Activated naive CD4-positive, alpha-beta T cell treated with anti-CD3 and anti-CD28 coated beads, Interleukin-2, amount 50 U/mL, for 72 hours (primary cell): ENCODE measurements at regions not wholly inside any gene's neighbourhood (a gene's known extent, or its start where the extent isn't known, plus 50 kb on each side); places are given as distances from the start of the nearest gene placed in this dataset.

Experiments used
- ATAC-seq, 2 donors: fragments of 150-1000 bp; cut with Tn5 transposase; 2 replicates each; pipeline ENCODE4 v1.10.0; 2021; ENCODE audit warnings: mild to moderate bottlenecking in 2 of 2, moderate library complexity in 2 of 2
- DNase-seq, 2 donors: peaks; one replicate each; pipeline ENCODE4 v3.0.0; 2021 to 2022; ENCODE audit warnings: low spot score in 2 of 2
- H3K27ac Mint-ChIP-seq, 2 donors: one replicate each; pipeline ENCODE4 v1.8.0; 2022; ENCODE audit warnings: mild to moderate bottlenecking in 2 of 2, mixed read lengths in 2 of 2
- H3K36me3 Mint-ChIP-seq, 2 donors: one replicate each; pipeline ENCODE4 v1.8.0; 2022; ENCODE audit warnings: mixed read lengths in 2 of 2
- H3K9me3 Mint-ChIP-seq, 2 donors: one replicate each; pipeline ENCODE4 v1.8.0; 2022; ENCODE audit warnings: mixed read lengths in 2 of 2

DNA sequence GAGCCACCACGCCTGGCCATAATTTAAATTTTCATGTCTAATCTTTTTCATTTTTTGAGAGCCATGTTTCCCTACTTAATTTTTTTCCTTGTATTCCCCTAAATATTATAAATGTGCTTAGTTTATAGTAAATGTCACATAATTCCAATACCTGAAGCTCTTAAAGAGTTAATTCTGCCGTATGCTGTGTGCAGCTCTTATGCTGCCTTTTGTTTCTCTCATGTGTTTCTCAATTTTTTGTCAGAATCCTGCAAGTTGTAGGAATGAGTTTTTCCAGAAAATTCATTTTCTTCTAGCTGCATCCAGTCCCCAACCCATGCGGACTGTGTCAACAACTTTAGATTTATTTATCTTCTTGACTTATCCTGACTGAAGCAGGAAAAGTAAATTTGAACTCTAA is 90.9 kb upstream of the ROBO2 start:
- Mint-ChIP-seq H3K36me3 (peaks cover 0 to 7% of the 10 kb centered on the region in 2 donors), H3K27ac (no peak overlapping the region), H3K9me3 (peaks cover 8 to 14% of the 10 kb centered on the region in 2 donors)
- DNase-seq (no peak), ATAC-seq (no peak)

DNA sequence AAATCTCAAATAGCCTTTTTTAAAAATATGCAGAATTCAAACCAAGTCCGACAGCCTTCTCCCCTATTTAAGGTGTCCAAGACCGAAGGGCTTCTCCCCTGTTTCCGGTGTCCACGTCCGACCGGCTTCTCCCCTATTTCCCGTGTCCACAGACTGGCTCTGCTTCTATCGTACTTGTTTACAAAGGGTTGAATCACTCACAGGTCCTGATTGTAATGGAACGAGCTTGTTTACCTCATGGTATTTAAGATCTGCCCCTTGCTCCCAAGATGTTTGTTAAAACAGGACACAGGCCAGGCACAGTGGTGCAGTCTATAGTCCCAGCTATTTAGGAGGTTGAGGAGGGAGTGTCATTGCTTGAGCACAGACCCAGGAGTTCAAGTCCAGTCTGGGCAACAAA is 90.4 kb upstream of the ROBO2 start:
- H3K36me3 Mint-ChIP-seq = peaks cover 0 to 7% of the 10 kb centered on the region in 2 donors

DNA sequence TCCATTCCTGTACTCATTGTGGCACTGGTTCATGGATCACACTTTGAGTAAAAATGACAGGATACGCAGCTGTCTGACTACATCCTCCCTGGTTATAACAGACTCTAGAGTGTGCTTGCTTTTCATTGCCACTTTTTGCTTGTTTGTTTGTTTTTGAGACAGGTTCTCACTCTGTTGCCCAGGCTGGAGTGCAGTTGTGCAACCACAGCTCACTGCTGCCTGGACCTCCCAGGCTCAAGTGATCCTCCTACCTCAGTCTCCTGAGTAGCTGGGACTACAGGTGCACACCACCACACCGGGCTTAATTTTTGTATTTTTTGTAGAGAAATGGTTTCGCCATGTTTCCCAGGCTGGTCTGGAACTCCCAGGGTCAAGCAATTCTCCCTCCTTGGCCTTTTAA is 89.3 kb upstream of the ROBO2 start:
- Mint-ChIP-seq H3K27ac (no peak overlapping the region), H3K36me3 (peaks cover 0 to 7% of the 10 kb centered on the region in 2 donors), H3K9me3 (peaks cover 8 to 11% of the 10 kb centered on the region in 2 donors)
- ATAC-seq = no peak
- DNase-seq = no peak

More for the DNA sequence above, 90.4 kb upstream of the ROBO2 start:
- Mint-ChIP-seq H3K9me3 (peaks cover 8 to 14% of the 10 kb centered on the region in 2 donors), H3K27ac (no peak overlapping the region)
- DNase-seq (no peak), ATAC-seq (no peak)

DNA sequence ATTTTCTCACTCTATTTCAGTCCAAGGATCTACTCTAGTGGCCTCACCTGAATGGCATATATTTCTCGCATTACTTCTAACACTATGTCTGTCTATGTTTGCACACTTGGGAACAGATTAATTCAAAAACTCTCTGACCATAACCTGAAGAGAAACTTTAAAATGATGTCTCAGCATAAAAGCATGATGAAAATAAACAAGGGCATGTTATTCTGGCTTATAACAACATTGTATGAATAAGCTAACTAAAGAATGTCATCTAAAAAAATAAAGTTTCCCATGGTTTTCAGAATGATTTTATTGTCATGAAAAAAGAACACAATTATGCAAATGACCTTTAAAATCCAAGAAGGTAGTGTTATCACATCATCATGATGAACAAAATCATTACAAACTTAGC is 85.5 kb upstream of the ROBO2 start:
- H3K36me3 Mint-ChIP-seq = peaks cover 0 to 2% of the 10 kb centered on the region in 2 donors
- no peak overlapping the region for H3K27ac Mint-ChIP-seq
- ATAC-seq (no peak), DNase-seq (no peak)
- H3K9me3 Mint-ChIP-seq = peaks cover 3 to 16% of the 10 kb centered on the region in 2 donors

DNA sequence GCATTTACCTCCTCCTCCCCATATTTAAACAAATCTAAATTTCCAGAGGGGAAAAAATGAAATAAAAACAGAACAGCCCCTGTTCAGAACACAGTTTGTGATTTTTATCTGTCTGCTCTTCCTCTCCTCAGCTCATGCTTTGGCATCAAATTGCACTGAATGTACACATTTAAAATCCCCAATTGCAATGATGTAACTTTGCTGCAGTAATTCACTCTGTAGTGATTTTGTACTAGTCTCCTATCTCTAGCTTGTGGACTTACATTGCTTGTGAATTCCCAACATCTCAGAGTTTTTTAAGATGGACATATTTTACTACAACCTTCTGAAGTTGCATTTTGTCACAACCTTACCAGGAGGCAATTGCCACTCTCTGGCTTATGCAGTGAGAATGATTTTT is 81.6 kb upstream of the ROBO2 start:
- ATAC-seq = no peak
- H3K36me3 Mint-ChIP-seq = no peaks in the 10 kb centered on the region

DNA sequence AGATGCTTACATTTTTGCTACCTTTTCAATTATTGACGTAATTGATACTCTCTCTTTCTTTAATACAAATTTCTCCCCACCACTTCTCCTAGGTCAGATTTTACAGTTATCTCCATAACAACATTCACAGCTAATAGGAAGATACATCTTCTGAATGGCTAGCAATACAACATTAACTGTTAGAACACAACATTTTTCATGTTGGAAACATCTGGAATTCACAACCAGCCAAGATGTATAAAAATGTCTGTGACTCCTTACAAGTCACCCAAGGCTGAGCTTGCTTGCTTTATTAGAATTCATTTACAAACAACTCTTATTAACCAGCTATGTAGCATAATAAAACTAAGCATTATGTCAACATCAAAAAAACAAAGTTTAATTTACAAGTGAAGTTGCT is 81.0 kb upstream of the ROBO2 start:
- H3K36me3 Mint-ChIP-seq = no peaks in the 10 kb centered on the region
- H3K27ac Mint-ChIP-seq = no peak overlapping the region
- DNase-seq (no peak), ATAC-seq (no peak)
- H3K9me3 Mint-ChIP-seq = peaks cover 0 to 8% of the 10 kb centered on the region in 2 donors

More for the DNA sequence above, 81.6 kb upstream of the ROBO2 start:
- peaks cover 0 to 8% of the 10 kb centered on the region in 2 donors for H3K9me3 Mint-ChIP-seq
- no peak for DNase-seq
- no peak overlapping the region for H3K27ac Mint-ChIP-seq

DNA sequence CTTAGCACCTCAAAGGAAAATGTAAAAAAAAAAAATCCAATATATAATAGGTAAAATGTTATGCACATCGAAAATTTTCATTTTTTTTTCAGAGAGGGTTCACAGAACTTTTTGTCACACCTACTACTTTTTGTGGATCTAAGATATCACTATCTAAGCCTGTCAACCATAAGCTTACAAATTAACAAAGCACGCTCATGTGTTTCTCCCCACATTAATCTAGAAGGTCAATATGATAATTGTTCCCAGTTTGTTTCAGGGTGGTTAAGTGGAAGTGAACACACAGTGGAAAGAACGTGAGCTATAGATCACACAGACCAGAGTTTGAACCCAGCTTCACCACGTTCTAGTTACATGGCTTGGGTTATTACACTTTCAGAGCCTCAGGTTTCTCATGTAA is 78.6 kb upstream of the ROBO2 start:
- ATAC-seq = no peak
- no peak for DNase-seq
- Mint-ChIP-seq H3K9me3 (peaks cover 7 to 12% of the 10 kb centered on the region in 2 donors), H3K36me3 (no peaks in the 10 kb centered on the region), H3K27ac (no peak overlapping the region)

DNA sequence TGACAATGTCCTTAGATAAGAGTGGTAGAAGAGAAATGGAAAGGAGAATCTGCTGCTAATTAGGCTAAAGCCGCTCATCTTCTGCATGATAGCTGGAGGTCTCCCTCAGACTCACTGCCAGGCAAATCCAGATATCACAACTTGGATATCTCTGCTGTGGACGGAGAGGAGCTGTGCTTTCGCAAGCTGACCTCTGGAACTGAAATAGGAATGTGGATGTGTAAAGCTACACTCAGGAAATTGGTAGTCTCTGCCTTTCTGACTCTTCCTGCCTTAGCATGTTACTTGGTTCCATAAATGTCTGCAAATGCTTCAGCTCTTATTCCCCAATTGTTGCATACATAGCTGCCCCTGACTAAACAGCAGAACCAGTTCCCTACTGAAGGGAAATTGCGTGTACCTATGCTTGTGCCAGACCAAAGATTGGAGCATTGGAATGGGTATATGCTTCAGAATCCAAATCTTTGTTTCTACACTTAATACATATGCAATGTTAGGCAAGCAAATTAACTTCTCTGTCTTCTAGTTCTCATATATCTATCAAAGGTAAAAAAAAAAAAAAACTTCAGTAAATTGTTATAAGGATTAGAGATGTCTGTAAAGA is 74.7 kb upstream of the ROBO2 start:
- ATAC-seq (no peak), DNase-seq (no peak)
- Mint-ChIP-seq H3K27ac (no peak overlapping the region), H3K9me3 (peaks cover 13 to 15% of the 10 kb centered on the region in 2 donors), H3K36me3 (no peaks in the 10 kb centered on the region)

DNA sequence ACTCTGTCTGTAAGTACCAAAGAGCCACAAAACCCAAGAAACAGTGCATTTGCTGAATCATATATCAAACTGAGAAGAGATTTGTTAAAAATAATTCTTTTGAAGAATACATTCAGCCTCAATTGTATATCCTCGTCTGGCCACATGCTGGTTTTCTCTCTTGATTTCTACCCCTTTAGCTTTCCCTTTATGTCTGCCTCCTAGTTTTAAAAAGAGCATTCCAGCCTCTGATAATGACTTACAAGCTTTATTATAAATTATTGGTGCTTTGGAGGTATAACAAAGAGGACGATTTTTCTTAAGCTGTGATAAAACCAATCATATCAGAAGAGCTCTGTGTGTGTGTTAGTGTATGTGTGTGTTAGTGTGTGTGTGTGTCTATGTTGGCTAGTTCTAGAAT is 70.4 kb upstream of the ROBO2 start:
- Mint-ChIP-seq H3K9me3 (peaks cover 13 to 15% of the 10 kb centered on the region in 2 donors), H3K27ac (no peak overlapping the region), H3K36me3 (no peaks in the 10 kb centered on the region)
- ATAC-seq (no peak), DNase-seq (no peak)

DNA sequence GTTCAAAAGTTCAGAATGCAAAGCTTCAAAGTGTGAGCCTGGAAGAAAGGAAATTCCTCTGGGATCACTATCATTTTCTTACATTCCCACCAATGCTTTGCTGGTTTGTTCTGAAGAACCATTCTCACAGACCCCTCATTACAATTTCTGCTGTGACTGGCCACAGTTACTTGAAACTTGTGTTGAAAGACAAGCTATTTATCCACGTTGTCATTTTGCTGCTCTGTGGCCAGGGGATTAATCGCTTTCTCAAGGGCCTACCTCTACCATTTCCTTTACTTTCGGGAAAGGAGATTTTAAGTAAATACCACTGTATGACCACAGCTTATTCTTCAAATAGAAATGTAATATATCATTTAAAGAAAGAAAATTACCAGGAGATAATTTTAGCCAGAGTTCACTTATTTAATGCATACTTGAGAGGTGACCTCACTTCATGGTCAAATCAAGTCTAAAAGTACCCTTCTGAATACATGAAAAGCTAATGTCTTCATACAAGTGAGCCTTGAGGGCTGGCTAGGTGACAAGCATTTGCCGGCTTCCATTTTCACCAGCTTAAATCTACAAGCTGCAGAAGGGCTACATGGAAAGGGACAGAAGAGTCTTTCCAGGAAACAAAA is 69.8 kb upstream of the ROBO2 start:
- DNase-seq (no peak), ATAC-seq (no peak)
- Mint-ChIP-seq H3K27ac (no peak overlapping the region), H3K9me3 (peaks cover 12% of the 10 kb centered on the region in 2 donors), H3K36me3 (no peaks in the 10 kb centered on the region)

DNA sequence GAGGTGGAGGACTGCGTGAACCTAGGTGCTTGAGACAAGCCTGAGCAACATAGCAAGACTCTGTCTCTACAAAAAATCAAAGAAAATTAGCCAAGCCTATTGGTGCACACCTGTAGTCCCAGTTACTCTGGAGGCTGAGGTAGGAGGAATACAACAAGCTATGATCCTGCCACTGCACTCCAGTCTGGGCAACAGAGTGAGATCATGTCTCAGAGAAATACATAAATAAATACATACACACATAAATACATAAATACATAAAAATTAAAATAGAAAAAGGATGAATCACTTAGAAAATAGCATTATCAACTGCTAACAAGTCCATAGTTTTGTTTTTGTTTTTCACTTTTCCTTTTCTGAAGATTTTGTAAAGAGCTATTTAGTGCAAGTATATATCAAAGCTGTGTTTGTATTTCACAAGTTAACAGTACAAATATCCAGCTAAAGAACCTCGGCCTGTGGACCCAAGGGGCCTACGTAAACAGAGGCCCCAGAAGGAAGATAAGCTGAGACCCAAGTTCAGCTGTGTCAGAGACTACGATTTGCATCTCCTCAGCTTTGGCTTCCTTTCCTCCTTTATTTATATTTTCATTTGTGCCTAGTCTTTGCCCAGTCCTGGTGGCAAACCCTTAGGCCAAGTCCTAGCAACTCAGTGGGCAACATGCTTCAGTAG is 67.1 kb upstream of the ROBO2 start:
- no peaks in the 10 kb centered on the region for H3K9me3 Mint-ChIP-seq
- no peak for DNase-seq
- H3K27ac Mint-ChIP-seq = no peak overlapping the region
- H3K36me3 Mint-ChIP-seq = no peaks in the 10 kb centered on the region
- ATAC-seq = no peak

DNA sequence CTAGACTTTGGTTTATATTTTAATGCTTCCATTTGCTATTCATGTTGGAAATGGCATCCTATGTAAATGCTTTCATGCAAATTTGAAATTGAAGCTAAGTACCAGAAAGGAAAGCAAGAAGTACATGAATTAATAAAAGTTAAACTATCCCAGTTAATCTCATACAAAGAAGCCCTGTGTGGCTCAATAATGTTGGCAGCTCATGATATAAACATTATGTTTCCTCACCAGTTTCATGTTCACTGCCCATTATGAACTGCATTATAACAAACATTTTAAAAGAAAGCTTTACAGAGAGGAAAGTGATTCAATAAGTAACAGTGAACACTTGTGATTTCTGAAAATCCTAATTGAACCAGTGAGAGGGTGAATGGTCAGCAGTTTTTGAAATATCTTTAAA is 62.9 kb upstream of the ROBO2 start:
- no peak for DNase-seq
- H3K36me3 Mint-ChIP-seq = no peaks in the 10 kb centered on the region
- H3K9me3 Mint-ChIP-seq = peaks cover 0 to 3% of the 10 kb centered on the region in 2 donors
- H3K27ac Mint-ChIP-seq = no peak overlapping the region
- ATAC-seq = no peak

DNA sequence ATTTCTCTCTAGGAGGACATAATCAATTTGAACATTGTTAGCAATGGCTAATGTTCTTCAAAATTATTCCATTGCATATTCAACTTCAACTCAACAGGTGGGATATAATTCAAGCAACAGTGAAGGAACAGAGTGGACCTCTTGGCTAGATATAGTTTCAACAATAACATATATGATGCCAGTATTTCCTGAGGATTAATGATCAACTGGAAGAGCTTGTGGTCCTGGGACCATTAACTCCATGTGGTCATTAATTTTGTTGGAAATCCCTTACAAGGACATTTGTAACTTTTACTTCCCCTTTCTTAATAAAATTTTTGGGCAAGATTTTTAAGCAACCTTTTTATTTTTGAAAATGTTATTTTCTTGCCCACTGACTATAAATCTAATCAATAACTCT is 54.3 kb upstream of the ROBO2 start:
- H3K36me3 Mint-ChIP-seq = no peaks in the 10 kb centered on the region
- H3K9me3 Mint-ChIP-seq = peaks cover 3 to 4% of the 10 kb centered on the region in 2 donors
- ATAC-seq (no peak), DNase-seq (no peak)
- H3K27ac Mint-ChIP-seq = no peak overlapping the region

DNA sequence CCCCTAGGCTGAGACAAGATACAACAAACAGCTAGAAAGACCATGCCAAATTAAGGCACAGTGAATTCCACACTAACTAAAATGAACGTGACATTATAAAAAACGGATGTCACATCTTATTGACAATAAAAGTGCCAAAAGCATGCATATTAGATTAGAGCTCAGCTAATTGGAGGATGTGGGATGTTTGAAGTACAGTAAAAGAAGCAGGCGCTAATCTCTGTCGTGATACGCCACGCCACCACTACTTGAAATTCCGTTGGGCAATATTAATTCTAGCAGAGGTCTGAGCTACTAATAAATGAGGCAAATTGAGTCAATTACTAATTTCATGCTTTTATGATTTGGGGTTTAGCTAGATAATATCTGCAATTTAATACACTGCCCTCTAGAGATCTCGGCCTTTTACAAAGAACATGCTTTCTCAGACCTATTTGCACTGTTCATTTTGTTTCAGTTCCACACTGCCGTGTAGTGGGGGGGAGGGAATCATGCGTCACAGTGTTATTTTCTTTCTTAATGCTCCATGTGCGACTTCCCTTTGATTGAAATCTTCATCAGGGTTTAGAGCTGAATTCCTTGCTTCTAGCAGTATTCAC is 52.9 kb upstream of the ROBO2 start:
- no peaks in the 10 kb centered on the region for H3K36me3 Mint-ChIP-seq
- ATAC-seq (no peak), DNase-seq (no peak)
- no peak overlapping the region for H3K27ac Mint-ChIP-seq
- peaks cover 7 to 9% of the 10 kb centered on the region in 2 donors for H3K9me3 Mint-ChIP-seq
